H1 (cell line): ENCODE measurements at regions not wholly inside any gene's neighbourhood (a gene's known extent, or its start where the extent isn't known, plus 50 kb on each side); places are given as distances from the start of the nearest gene placed in this dataset.

Experiments
- CTCF ChIA-PET: fragments of 300-600 bp; sonication (Branson Sonifier 250); formaldehyde crosslinking; loops from one replicate; lab custom pipeline; 2021; ENCODE audit not compliant: partially characterized antibody; lab: Charles Lee
- POLR2A ChIA-PET: fragments of 300-600 bp; sonication (Branson Sonifier 250); formaldehyde crosslinking; loops from one replicate; lab custom pipeline; 2021; ENCODE audit warnings: inconsistent platforms; ENCODE audit not compliant: partially characterized antibody; lab: Charles Lee
- DNase-seq, 2 experiments: peaks; one replicate each; pipeline versions ENCODE4 v3.0.0 to v3.0.0-alpha.2; 2010 to 2022; ENCODE audit warnings: low spot score in 2 of 2, low read depth in 1 of 2, mixed read lengths in 1 of 2
- FAIRE-seq: peaks from 2 replicates; lab custom pipeline; 2011; peaks lifted over from hg19 to GRCh38; lab: Jason Lieb, UNC
- H2AFZ ChIP-seq: 2 replicates; pipeline ENCODE4 v1.8.1; 2012; ENCODE audit warnings: low read length, inconsistent platforms
- H2AK5ac ChIP-seq: 2 replicates; pipeline ENCODE4 v1.6.1; 2013; ENCODE audit warnings: low read depth, low read length
- H2BK120ac ChIP-seq: replicated peaks from 2 replicates; pipeline ENCODE3; 2013; ENCODE audit warnings: low read depth, low read length, inconsistent platforms
- H2BK12ac ChIP-seq: 2 replicates; pipeline ENCODE4 v1.6.1; 2013; ENCODE audit warnings: low read depth, low read length
- H2BK15ac ChIP-seq: 2 replicates; pipeline ENCODE4 v1.6.1; 2013; ENCODE audit warnings: low read length
- H2BK20ac ChIP-seq: 2 replicates; pipeline ENCODE4 v1.6.1; 2013; ENCODE audit warnings: low read length
- H2BK5ac ChIP-seq: 2 replicates; pipeline ENCODE4 v1.6.1; 2013; ENCODE audit warnings: low read depth, low read length
- H3K14ac ChIP-seq: 2 replicates; pipeline ENCODE4 v1.6.1; 2013; ENCODE audit warnings: inconsistent platforms; ENCODE audit not compliant: insufficient read length
- H3K18ac ChIP-seq: 2 replicates; pipeline ENCODE4 v1.6.1; 2013; ENCODE audit warnings: low read length; ENCODE audit errors: extremely low read depth
- H3K23ac ChIP-seq: 2 replicates; pipeline ENCODE4 v1.6.1; 2013; ENCODE audit warnings: inconsistent platforms; ENCODE audit not compliant: insufficient read length
- H3K23me2 ChIP-seq: 2 replicates; pipeline ENCODE4 v1.6.1; 2013; ENCODE audit warnings: low read depth, low read length
- H3K27ac ChIP-seq: 2 replicates; pipeline ENCODE4 v1.6.1; 2011; ENCODE audit warnings: low read depth, low read length, inconsistent platforms
- H3K27me3 ChIP-seq, 4 experiments: replicated peaks in 1 of 4; 1 replicate in 1 of 4; 2 replicates in 3 of 4; pipeline versions ENCODE4 v1.6.1 to v1.8.1; 2011 to 2013; ENCODE audit warnings: low read length in 3 of 4, mild to moderate bottlenecking in 3 of 4, inconsistent platforms in 2 of 4, mixed read lengths in 2 of 4, moderate library complexity in 1 of 4; ENCODE audit not compliant: control insufficient read depth in 3 of 4, insufficient read depth in 3 of 4; ENCODE audit errors: extremely low read depth in 1 of 4
- H3K36me3 ChIP-seq, 4 experiments: 2 replicates each; pipeline versions ENCODE4 v1.6.1 to v1.8.1; 2011 to 2013; ENCODE audit warnings: mild to moderate bottlenecking in 4 of 4, low read length in 3 of 4, moderate library complexity in 2 of 4, control low read depth in 1 of 4, inconsistent platforms in 1 of 4; ENCODE audit not compliant: insufficient read depth in 4 of 4, control insufficient read depth in 2 of 4
- H3K4ac ChIP-seq: replicated peaks from 2 replicates; pipeline ENCODE3; 2013; ENCODE audit warnings: low read length, low read depth, mixed read lengths, inconsistent platforms; ENCODE audit not compliant: insufficient read length
- H3K4me1 ChIP-seq, 4 experiments: replicated peaks in 1 of 4; 1 replicate in 1 of 4; 2 replicates in 3 of 4; pipeline versions ENCODE4 v1.6.1 to v1.8.1; 2011 to 2013; ENCODE audit warnings: low read length in 3 of 4, inconsistent platforms in 2 of 4, mixed read lengths in 1 of 4; ENCODE audit not compliant: insufficient read depth in 4 of 4, control insufficient read depth in 3 of 4
- H3K4me2 ChIP-seq, 2 experiments: 2 replicates each; pipeline versions ENCODE4 v1.6.1 to v1.8.1; 2011 to 2013; ENCODE audit warnings: low read depth in 2 of 2, low read length in 2 of 2, control low read depth in 1 of 2, inconsistent platforms in 1 of 2, mild to moderate bottlenecking in 1 of 2; ENCODE audit not compliant: insufficient read depth in 1 of 2
- H3K4me3 ChIP-seq, 4 experiments: fragments of 200-600, 300-600 bp in 1 of 4; sonication (generic), shearing (Covaris generic), sonication (Bioruptor Twin) in 1 of 4; 2 replicates each; pipeline versions ENCODE4 v1.5.1 to v1.8.1; 2011 to 2016; ENCODE audit warnings: low read length in 4 of 4, low read depth in 3 of 4, control low read depth in 2 of 4, inconsistent platforms in 2 of 4, mild to moderate bottlenecking in 2 of 4, mixed read lengths in 1 of 4, moderate library complexity in 1 of 4; ENCODE audit not compliant: insufficient read depth in 2 of 4; ENCODE audit errors: extremely low read depth in 1 of 4
- H3K56ac ChIP-seq: replicated peaks from 2 replicates; pipeline ENCODE3; 2013; ENCODE audit warnings: low read depth, mild to moderate bottlenecking, mixed read lengths, low read length, inconsistent platforms; ENCODE audit not compliant: insufficient read length
- H3K79me1 ChIP-seq: 2 replicates; pipeline ENCODE4 v1.6.1; 2013; ENCODE audit warnings: low read depth, low read length, control low read depth
- H3K79me2 ChIP-seq, 2 experiments: 2 replicates each; pipeline versions ENCODE4 v1.6.1 to v1.8.1; 2012 to 2013; ENCODE audit warnings: low read length in 2 of 2, mild to moderate bottlenecking in 2 of 2, inconsistent platforms in 1 of 2; ENCODE audit not compliant: insufficient read depth in 2 of 2, control insufficient read depth in 1 of 2
- H3K9ac ChIP-seq, 4 experiments: replicated peaks in 1 of 4; 1 replicate in 1 of 4; 2 replicates in 3 of 4; pipeline versions ENCODE4 v1.6.1 to v1.8.1; 2011 to 2013; ENCODE audit warnings: low read depth in 3 of 4, low read length in 3 of 4, control low read depth in 2 of 4, mild to moderate bottlenecking in 2 of 4, moderate library complexity in 2 of 4, inconsistent platforms in 1 of 4; ENCODE audit errors: extremely low read depth in 1 of 4
- H3K9me3 ChIP-seq, 2 experiments: 2 replicates each; pipeline versions ENCODE4 v1.6.1 to v1.8.1; 2012 to 2013; ENCODE audit warnings: mild to moderate bottlenecking in 2 of 2, moderate library complexity in 2 of 2, control low read depth in 1 of 2, inconsistent platforms in 1 of 2, low read depth in 1 of 2, low read length in 1 of 2, mixed read lengths in 1 of 2; ENCODE audit not compliant: insufficient read depth in 2 of 2
- H4K20me1 ChIP-seq, 2 experiments: replicated peaks in 1 of 2; 2 replicates each; pipeline versions ENCODE3 to v1.8.1; 2011 to 2013; ENCODE audit warnings: inconsistent platforms in 2 of 2, low read length in 2 of 2, mild to moderate bottlenecking in 1 of 2; ENCODE audit not compliant: insufficient read depth in 2 of 2, control insufficient read depth in 1 of 2
- H4K5ac ChIP-seq: 2 replicates; pipeline ENCODE4 v1.6.1; 2013; ENCODE audit warnings: low read length, low read depth, mixed read lengths, inconsistent platforms; ENCODE audit not compliant: insufficient read length
- H4K8ac ChIP-seq: 2 replicates; pipeline ENCODE4 v1.8.0; 2013; ENCODE audit warnings: mild to moderate bottlenecking, moderate library complexity, low read length, inconsistent platforms; ENCODE audit not compliant: insufficient read depth; ENCODE audit errors: extremely low read depth
- H4K91ac ChIP-seq: replicated peaks from 2 replicates; pipeline ENCODE3; 2013; ENCODE audit warnings: low read length, mixed read lengths, inconsistent platforms; ENCODE audit not compliant: insufficient read length
- CBX8 ChIP-seq: fragments of 300-800, 300-1000 bp; sonication (generic); IDR thresholded peaks from 2 replicates; pipeline ENCODE4 v1.7.1; 2016; ENCODE audit warnings: low read depth, low read length, borderline replicate concordance
- CREB1 ChIP-seq: IDR thresholded peaks from 2 replicates; pipeline ENCODE4 v1.6.1; 2012; ENCODE audit warnings: inconsistent platforms
- EGR1 ChIP-seq: IDR thresholded peaks from 2 replicates; pipeline ENCODE4 v1.6.1; 2011; ENCODE audit warnings: low read depth, low read length, borderline replicate concordance
- GABPA ChIP-seq: IDR thresholded peaks from 2 replicates; pipeline ENCODE4 v1.6.1; 2011; ENCODE audit warnings: mild to moderate bottlenecking, low read length, moderate library complexity, borderline replicate concordance; ENCODE audit not compliant: insufficient read depth
- KDM5A ChIP-seq: fragments of 200-600 bp; IDR thresholded peaks from 2 replicates; pipeline ENCODE4 v1.7.1; 2012; ENCODE audit warnings: mild to moderate bottlenecking, low read length, inconsistent platforms, mixed read lengths
- POLR2AphosphoS5 ChIP-seq: IDR thresholded peaks from 2 replicates; pipeline ENCODE4 v1.6.1; 2011; ENCODE audit warnings: low read depth, low read length
- SP1 ChIP-seq: IDR thresholded peaks from 2 replicates; pipeline ENCODE4 v1.6.1; 2011; ENCODE audit warnings: low read depth, low read length
- WGBS, 2 experiments: shearing (Covaris generic) in 1 of 2; methylation state at CpG; one replicate each; pipeline versions ENCODE4 v1.1.6 to v1.1.7; 2013 to 2015; ENCODE audit warnings: low lambda C conversion rate in 2 of 2, mixed read lengths in 2 of 2, inconsistent platforms in 1 of 2, low coverage in 1 of 2, missing lambda C conversion rate in 1 of 2; ENCODE audit not compliant: insufficient replicate concordance in 2 of 2, insufficient coverage in 1 of 2, insufficient read length in 1 of 2; ENCODE audit errors: extremely low coverage in 1 of 2, missing lambda C conversion rate in 1 of 2; 5-methylcytosine and 5-hydroxymethylcytosine counted together

DNA sequence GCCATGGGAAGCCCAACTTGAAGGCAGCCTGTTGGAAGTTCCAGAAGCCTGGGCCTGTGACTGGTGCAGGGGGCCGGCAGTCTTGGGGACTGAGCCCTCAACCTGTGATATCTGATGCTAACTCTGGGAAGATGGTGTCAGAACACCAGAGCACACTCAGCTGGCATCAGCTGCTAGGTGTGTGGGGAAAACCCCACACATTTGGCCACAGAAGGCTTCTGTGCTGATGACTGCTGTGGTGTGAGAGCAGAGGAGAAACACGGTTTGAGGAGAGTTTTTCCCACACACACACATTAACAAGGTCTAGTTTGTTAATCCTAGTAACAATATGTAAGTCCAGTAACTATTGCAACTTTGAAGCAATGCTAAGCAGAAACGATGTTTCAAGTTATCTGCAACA, 78.0 kb downstream of the PSMB1 start:
- Histone ChIP-seq H2AK5ac (no peak overlapping the region), H2BK5ac (no peak overlapping the region), H3K4ac (no peak overlapping the region), H3K4me1 (no peaks in the 10 kb centered on the region), H3K4me2 (no peak overlapping the region), H2BK20ac (no peak overlapping the region), H3K36me3 (no peaks in the 10 kb centered on the region; a peak in 1 of 8 replicates), H4K8ac (no peak overlapping the region), H4K91ac (no peak overlapping the region), H3K23ac (no peak overlapping the region), H3K79me2 (no peaks in the 10 kb centered on the region), H3K9ac (no peak overlapping the region), H3K27me3 (no peaks in the 10 kb centered on the region), H2BK15ac (no peak overlapping the region), H3K9me3 (no peaks in the 10 kb centered on the region), H3K56ac (no peak overlapping the region), H4K5ac (no peak overlapping the region), H4K20me1 (no peaks in the 10 kb centered on the region), H2BK120ac (no peak overlapping the region), H3K14ac (no peak overlapping the region), H3K23me2 (no peaks in the 10 kb centered on the region), H3K79me1 (no peaks in the 10 kb centered on the region), H3K18ac (no peak overlapping the region), H3K4me3 (no peak overlapping the region), H2BK12ac (no peak overlapping the region), H2AFZ (no peak overlapping the region), H3K27ac (no peak overlapping the region)
- ChIA-PET POLR2A (no interaction called here), CTCF (interaction anchor here (0.7 to 1.0 kb wide), 2 partner anchors 42 to 644 kb away, joined by 3 read pairs; no protein-coding TSS in a partner anchor)
- no peak for FAIRE-seq
- 81% methylated on average over 3 of the region's 3 CpGs; no CpG with 5 or more reads in 1 of the 2 experiments for WGBS, 2 experiments
- TF ChIP-seq POLR2AphosphoS5 (no peak), KDM5A (no peak), CBX8 (no peak), CREB1 (no peak), SP1 (no peak), GABPA (no peak), EGR1 (no peak)
- DNase-seq, result no peak
